Bronchial epithelial cell (primary cell): ENCODE measurements at regions not wholly inside any gene's neighbourhood (a gene's known extent, or its start where the extent isn't known, plus 50 kb on each side); places are given as distances from the start of the nearest gene placed in this dataset.

Experiments used
- DNase-seq: peaks from one replicate; pipeline ENCODE4 v3.0.0-alpha.2; 2010; ENCODE audit warnings: low read depth
- FAIRE-seq: peaks from 2 replicates; lab custom pipeline; 2011; peaks lifted over from hg19 to GRCh38; lab: Jason Lieb, UNC
- H3K27me3 ChIP-seq: 2 replicates; pipeline ENCODE4 v1.5.1; 2011; ENCODE audit warnings: low read length; ENCODE audit not compliant: control insufficient read depth, insufficient read depth
- H3K36me3 ChIP-seq: 2 replicates; pipeline ENCODE4 v1.5.1; 2011; ENCODE audit warnings: low read length; ENCODE audit not compliant: control insufficient read depth, insufficient read depth
- H3K4me3 ChIP-seq: 2 replicates; pipeline ENCODE4 v1.5.1; 2011; ENCODE audit warnings: mild to moderate bottlenecking, low read depth, low read length, control low read depth
- TF ChIP-seq, protein P1 (sequence below): IDR thresholded peaks from 2 replicates; pipeline ENCODE4 v1.5.1; 2011; ENCODE audit warnings: mild to moderate bottlenecking, moderate library complexity, low read length, control low read depth, inconsistent platforms; ENCODE audit not compliant: insufficient read depth, severe bottlenecking

- Histone ChIP-seq H3K27me3 (no peaks in the 10 kb centered on the region), H3K36me3 (no peaks in the 10 kb centered on the region), H3K4me3 (no peak overlapping the region)
- TF ChIP-seq, protein P1, sequence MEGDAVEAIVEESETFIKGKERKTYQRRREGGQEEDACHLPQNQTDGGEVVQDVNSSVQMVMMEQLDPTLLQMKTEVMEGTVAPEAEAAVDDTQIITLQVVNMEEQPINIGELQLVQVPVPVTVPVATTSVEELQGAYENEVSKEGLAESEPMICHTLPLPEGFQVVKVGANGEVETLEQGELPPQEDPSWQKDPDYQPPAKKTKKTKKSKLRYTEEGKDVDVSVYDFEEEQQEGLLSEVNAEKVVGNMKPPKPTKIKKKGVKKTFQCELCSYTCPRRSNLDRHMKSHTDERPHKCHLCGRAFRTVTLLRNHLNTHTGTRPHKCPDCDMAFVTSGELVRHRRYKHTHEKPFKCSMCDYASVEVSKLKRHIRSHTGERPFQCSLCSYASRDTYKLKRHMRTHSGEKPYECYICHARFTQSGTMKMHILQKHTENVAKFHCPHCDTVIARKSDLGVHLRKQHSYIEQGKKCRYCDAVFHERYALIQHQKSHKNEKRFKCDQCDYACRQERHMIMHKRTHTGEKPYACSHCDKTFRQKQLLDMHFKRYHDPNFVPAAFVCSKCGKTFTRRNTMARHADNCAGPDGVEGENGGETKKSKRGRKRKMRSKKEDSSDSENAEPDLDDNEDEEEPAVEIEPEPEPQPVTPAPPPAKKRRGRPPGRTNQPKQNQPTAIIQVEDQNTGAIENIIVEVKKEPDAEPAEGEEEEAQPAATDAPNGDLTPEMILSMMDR = no peak
- no peak for DNase-seq
- FAIRE-seq = no peak
These were observed 140.5 kb upstream of the PEX5L start for GRCh38 chr3:180177255-180177654.

GRCh38 chr3:180179562-180179961, 142.8 kb upstream of the PEX5L start:
- TF ChIP-seq, protein P1 = no peak
- Histone ChIP-seq H3K4me3 (no peak overlapping the region), H3K27me3 (no peaks in the 10 kb centered on the region), H3K36me3 (no peaks in the 10 kb centered on the region)
- no peak for FAIRE-seq
- DNase-seq = no peak

- no peaks in the 10 kb centered on the region for H3K36me3 ChIP-seq
- TF ChIP-seq, protein P1 = no peak
- no peaks in the 10 kb centered on the region for H3K27me3 ChIP-seq
- no peak overlapping the region for H3K4me3 ChIP-seq
- peak; percentile 48 for DNase-seq
- FAIRE-seq = no peak
These were observed 144.1 kb upstream of the PEX5L start for GRCh38 chr3:180180795-180181194.

DNA sequence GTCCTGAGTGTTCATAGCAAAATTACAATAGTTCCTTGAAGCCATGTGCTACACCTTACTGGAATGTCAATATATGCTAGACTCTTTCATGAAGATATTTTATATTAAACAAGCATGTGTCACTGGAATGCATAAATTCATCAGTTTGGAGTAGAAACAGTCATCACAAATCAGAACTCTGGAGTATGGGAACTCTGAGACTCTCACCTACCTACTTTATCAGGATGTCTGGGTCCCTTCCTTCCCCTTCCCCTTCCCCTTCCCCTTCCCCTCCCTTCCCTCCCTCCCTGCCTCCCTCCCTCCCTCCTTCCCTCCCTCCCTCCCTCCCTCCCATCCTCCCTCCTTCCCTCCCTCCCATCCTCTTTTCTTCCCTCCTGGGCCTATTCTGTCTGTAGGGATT, 144.7 kb upstream of the PEX5L start:
- TF ChIP-seq, protein P1 = no peak
- no peaks in the 10 kb centered on the region for H3K36me3 ChIP-seq
- H3K4me3 ChIP-seq = no peak overlapping the region
- FAIRE-seq = no peak
- peak; percentile 2 for DNase-seq
- no peaks in the 10 kb centered on the region for H3K27me3 ChIP-seq

DNA sequence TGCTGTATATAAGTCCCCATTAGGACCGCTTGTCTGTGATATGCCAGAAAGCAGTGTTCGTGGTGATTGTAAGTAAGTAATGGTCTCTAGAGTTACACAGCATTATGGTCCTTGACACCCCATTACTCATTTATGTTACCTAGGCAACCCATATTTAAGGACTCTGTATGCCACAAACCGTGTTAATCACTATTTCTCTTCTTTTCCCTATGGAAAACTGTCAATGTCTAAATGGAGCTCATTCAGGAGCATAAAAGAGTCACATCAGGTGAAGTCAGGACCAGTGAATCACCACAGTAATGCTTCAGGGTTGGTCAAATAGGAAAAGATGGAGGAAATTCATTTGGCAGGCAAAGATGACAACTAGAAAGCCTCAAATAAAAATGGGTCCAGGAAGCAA, 146.6 kb upstream of the PEX5L start:
- Histone ChIP-seq H3K4me3 (no peak overlapping the region), H3K36me3 (no peaks in the 10 kb centered on the region), H3K27me3 (no peaks in the 10 kb centered on the region)
- peak; percentile 0 for DNase-seq
- FAIRE-seq = no peak
- TF ChIP-seq, protein P1 = no peak

GRCh38 chr3:180184816-180185215, 148.1 kb upstream of the PEX5L start:
- H3K36me3 ChIP-seq = no peaks in the 10 kb centered on the region
- peak; percentile 60 for FAIRE-seq

More at GRCh38 chr3:180184816-180185215, 148.1 kb upstream of the PEX5L start:
- Histone ChIP-seq H3K4me3 (no peak overlapping the region), H3K27me3 (no peaks in the 10 kb centered on the region)
- peak; percentile 32 for DNase-seq
- TF ChIP-seq, protein P1 = no peak
